NCI-H187 treated with DMSO at 0.1 percent for 48 hours (cell line): ENCODE measurements at regions not wholly inside any gene's neighbourhood (a gene's known extent, or its start where the extent isn't known, plus 50 kb on each side); places are given as distances from the start of the nearest gene placed in this dataset.

Experiments
- DNase-seq: peaks from one replicate; lab custom pipeline; 2025; lab: John Stamatoyannopoulos, UW

- no peak for DNase-seq
Measured at GRCh38 chr2:240209493-240209892, 69.0 kb upstream of the OTOS start.

- DNase-seq = no peak
Measured at GRCh38 chr2:240210198-240210965, 69.9 kb upstream of the OTOS start.

GRCh38 chr2:240211096-240211495 lies 70.6 kb upstream of the OTOS start:
- DNase-seq = no peak

GRCh38 chr2:240211598-240212424 lies 71.4 kb upstream of the OTOS start:
- no peak for DNase-seq

GRCh38 chr2:240212425-240213225 lies 72.2 kb upstream of the OTOS start:
- DNase-seq = no peak

- DNase-seq = no peak
Measured at GRCh38 chr2:240213226-240213475, 72.7 kb upstream of the OTOS start.

- DNase-seq = no peak
Measured at GRCh38 chr2:240213476-240214421, 73.3 kb upstream of the OTOS start.

GRCh38 chr2:240214790-240215675 lies 74.6 kb upstream of the OTOS start:
- no peak for DNase-seq

GRCh38 chr2:240215676-240216051 lies 75.2 kb upstream of the OTOS start:
- DNase-seq = no peak

GRCh38 chr2:240216167-240216566 lies 75.7 kb upstream of the OTOS start:
- DNase-seq = no peak

- DNase-seq = no peak
Measured at GRCh38 chr2:240217431-240218301, 77.2 kb upstream of the OTOS start.

GRCh38 chr2:240219208-240219890 lies 78.9 kb upstream of the OTOS start:
- DNase-seq = no peak

GRCh38 chr2:240220371-240220770 lies 79.9 kb upstream of the OTOS start:
- no peak for DNase-seq

- no peak for DNase-seq
Measured at GRCh38 chr2:240223631-240224030, 83.2 kb upstream of the OTOS start.

GRCh38 chr2:240224676-240225075 lies 84.2 kb upstream of the OTOS start:
- no peak for DNase-seq

- no peak for DNase-seq
Measured at GRCh38 chr2:240225131-240225530, 84.7 kb upstream of the OTOS start.

- no peak for DNase-seq
Measured at GRCh38 chr2:240225660-240226475, 85.4 kb upstream of the OTOS start.
